Forelimb muscle (tissue), 1 donor: ENCODE measurements at regions not wholly inside any gene's neighbourhood (a gene's known extent, or its start where the extent isn't known, plus 50 kb on each side); places are given as distances from the start of the nearest gene placed in this dataset.

Experiments used
- DNase-seq: peaks from one replicate; pipeline ENCODE4 v3.0.0-alpha.2; 2013; ENCODE audit warnings: low read depth

- no peak for DNase-seq
Measured at GRCh38 chrX:16444353-16444752, 205.6 kb upstream of the S100G start.

DNA sequence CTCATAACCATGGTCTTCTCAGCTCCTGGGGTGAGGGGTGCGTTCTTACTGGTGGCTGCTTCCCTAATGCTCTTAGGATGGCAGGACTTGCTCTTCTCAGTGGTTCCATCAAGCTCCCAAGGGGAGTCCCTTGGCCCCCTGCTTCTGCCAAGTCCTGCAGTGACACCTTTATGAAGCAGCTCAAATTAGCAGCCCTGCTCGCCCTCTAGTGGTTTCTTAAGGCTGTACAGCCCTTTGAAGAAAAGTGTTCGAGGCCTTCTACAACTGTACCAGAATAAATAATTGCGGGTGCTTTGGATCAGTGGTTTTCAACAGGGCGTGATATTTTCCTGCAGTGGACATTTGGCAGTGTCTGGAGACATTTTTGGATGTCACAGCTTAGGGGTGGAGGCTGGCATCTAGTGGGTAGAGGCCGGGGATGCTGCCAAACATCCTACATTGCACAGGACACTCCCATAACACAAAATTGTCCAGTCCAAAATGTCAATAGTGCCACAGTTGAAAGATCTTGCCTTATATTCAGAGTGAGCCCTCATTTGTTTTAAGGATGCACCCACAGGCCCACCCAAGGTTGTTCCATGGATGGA, 204.7 kb upstream of the S100G start:
- no peak for DNase-seq

- DNase-seq = no peak
Measured at GRCh38 chrX:16451334-16451733, 198.6 kb upstream of the S100G start.

DNA sequence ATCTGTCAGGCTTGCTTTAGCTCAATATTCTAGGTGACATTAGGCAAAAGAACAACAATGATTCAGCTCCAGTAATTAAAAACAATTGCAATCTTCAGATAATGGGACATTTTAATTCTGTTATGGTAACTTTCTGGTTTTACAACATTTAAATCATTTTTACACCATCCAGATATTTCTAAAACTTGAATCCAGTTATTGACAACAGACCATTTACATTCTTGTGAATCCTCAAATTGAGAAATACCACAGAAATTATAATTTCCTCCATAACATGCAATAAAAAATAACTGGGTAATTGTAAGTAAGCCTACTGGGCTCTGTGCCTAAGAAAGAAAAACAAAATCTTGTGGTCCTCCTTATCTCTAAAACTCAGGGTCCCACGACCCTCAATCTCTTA, 195.0 kb upstream of the S100G start:
- no peak for DNase-seq

DNA sequence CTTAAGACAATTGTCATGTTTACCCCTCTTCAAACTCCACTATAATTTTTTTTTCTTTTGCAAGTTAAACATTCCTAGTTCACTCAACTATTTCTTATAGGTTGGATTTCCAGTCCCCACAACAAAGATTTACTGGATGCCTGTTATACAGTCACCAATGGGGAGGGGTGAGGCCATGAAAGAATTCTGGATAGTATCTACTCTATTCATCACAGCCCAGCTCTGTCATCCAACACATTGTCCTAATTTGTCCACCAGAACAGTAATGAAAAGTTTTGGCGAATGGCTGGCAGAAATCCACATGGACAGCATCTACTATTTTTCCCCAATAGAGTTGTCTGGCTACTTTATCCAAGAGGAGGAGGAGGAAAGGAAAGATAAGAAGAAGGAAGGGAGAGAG, 192.7 kb upstream of the S100G start:
- DNase-seq = no peak

- DNase-seq = no peak
Measured at GRCh38 chrX:16458208-16458607, 191.8 kb upstream of the S100G start.

DNA sequence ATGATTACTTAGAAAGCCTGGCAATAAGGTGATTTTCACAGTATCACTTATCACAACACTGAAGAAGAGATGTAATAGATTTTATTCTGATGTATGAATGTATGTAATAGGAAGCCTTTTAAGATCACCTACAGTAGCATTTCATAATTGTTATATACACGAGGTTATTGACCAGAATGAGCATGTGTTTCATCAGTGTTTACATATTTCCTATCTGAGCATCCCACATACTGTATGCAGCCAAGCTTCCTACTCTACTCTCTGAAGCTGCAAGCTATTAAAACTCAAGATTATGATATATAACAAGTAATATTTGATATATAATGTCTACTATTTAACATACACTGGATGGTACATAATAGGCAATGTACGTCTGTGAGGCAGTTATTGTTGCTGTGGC, 190.9 kb upstream of the S100G start:
- DNase-seq = no peak

DNA sequence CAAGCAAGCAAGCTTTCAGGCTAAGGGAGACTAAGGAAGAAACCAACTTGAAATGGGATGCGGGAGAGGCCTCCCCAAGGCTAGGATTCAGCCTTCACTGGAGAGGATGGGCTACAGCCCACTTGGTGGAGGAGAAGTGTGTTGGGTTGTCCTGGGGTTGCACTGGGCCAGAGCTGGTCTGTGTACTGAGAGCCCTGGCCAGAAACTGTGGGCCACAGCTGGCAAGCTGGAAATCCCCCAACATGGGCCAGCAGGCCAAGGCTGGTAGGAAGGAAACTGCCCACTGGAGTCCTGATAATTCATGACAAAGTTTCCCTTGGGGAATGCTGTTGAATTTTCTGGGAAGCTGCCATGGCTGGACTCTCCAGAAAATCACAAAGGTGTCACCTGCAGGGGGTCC, 188.0 kb upstream of the S100G start:
- DNase-seq = no peak

GRCh38 chrX:16462912-16463311, 187.0 kb upstream of the S100G start:
- DNase-seq = peak; percentile 14

GRCh38 chrX:16464369-16464768, 185.6 kb upstream of the S100G start:
- DNase-seq = no peak

DNA sequence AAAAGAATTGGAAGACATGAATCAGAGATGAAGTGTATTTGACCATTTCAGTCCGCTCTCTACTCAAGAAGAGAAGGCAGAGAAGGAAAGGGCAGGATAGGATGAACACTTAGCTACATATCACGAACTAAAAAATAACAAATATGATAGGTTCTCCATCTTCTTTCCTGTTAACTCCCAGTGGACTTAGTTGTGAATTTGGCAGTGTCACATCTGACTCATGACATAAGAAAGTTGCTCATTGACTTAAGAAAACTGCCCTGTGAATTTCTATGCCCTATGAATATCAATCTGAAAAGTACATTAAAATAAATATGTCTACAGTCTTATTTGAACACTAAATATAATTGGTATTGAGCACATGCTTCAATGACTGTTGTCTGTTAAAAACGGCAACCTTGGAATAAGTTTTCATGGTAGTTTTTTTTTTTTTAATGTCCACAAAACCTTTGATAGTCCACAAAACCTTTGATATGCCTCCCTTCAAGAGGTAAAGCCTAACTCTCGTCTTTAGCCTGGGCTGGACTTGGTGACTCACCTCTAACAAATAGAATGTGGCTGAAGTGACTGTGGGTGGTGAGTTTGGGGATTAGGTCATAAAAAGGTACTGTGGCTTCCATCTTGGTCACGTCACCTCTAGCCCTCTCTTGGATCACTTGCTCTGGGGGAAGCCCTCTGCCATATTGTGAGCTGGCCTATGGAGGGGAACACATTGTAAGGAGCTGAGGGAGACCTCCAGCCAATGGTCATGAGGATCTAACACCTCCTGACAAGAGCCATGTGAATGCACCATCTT, 184.7 kb upstream of the S100G start:
- DNase-seq = no peak

GRCh38 chrX:16466640-16467432, 183.1 kb upstream of the S100G start:
- no peak for DNase-seq

DNA sequence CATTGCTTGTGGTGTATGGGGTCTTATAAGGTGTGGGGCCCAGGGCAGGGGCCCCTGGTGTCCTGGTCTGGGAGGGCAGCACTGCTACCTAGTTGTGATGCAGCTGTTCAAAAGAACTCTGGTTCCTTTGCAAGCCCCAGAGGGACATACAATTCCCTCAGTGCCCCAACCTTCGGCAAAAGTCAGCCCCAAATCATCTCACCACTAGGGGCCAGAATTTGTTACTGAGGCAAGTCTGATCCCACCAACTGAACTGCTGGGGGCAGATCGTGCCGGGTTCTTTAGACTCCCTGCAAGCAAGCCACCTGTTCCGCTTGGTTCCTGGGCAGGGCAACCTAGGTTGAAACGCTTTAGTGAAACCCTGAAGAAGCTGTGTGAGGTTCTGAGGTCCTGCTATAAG, 180.1 kb upstream of the S100G start:
- no peak for DNase-seq

GRCh38 chrX:16472345-16472744, 177.6 kb upstream of the S100G start:
- no peak for DNase-seq

DNA sequence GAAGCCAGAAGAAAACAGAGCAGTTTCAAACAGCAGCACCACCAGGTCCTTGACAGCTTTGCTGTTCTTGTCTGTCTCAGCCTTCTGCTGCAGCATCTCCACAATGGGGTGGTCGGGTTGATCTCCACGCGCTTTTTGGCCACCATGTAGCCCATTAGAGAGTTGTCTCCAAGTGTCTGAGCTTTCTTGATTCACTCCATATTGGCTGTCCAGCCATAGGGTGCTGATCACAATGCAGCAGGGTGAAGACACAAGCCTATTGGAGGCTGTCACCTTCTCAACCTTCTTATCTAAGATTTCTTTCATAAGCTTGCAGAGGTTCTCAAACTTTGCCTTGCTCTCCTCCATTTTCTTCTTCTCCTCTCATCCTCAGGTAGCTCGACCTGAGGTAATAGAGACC, 175.4 kb upstream of the S100G start:
- DNase-seq = no peak

DNA sequence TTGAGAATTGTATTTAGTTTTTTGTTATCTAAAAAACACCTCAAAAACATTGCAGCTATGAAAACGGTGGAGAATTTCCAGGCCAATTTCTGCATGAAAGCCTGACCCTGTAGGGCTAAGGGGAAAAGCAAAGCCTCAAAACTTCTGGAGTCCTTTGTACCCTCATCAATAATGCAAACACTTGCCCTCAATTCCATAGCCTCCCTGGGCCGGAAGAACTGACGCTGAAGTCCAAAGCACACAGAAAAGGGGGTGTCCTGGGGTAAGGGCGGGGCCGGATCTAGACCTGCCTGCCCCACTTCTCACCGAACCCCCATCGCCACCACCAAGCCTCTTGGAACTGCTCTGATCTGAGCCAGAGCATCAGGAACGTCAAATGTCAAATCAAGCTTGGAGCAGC, 173.9 kb upstream of the S100G start:
- no peak for DNase-seq

DNA sequence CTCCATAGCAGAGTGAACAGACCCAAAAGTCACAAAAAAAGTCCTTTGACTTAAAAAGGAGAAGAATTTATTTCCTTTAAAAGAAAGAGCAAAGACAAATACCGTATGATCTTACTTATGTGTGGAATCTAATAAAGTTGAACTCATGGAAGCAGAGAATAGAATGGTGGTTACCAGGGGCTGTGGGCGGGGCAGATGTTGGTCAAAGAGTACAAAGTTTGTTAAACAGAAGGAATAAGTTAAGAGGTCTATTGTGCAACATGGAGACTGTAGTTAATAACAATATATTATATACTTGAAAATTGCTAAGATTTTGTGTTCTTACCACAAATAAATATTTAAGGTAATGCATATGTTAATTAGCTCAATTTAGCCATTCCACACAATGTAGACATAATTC, 173.3 kb upstream of the S100G start:
- DNase-seq = no peak

DNA sequence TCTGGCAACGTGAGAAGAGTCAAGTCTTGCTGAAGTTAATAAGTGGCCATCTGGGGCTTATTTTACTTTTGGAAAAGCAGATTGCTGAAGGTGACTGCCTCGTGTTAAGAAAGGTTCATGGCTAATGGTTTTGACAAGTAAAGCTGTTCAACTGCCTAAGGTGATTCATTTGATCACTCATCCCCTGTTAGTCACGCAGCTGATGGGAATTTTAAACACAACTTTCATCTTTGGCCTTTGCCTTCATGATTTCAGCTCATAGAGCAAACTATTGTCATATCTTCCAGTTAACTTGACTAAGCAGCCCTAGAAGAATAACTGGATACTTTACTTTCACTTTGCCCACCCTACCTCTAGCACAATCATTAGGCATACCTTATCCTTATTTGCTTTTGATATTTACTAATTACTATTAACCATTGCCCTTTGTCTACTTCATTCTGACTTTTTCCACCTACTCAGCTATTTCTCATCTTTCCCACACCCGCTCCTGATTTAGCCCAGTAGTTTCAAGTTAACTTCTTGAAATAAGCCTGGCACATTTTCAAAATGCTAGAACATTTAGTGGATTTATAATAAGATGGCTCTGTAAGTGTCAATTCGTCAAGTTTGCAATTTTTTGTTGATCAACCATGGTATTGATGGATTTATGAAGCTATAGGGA, 170.6 kb upstream of the S100G start:
- DNase-seq = no peak

DNA sequence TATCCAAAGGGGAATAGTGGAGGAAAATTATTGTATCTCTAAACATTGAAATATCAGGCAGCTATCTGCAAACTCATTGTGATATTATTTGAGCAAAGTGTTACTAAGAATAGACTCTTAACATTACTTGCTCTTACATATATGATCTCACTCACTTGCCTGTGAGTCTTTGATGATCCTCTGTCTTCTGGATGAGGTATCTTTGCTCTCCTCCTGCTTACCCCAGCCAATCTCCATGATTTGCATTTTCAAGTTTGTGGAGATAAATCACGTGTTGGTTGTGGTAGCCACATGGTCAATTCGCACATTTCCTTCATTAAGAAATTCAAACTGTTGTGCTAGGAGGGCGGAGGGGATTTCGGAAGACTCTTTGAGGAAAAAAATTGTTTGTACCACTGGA, 169.9 kb upstream of the S100G start:
- no peak for DNase-seq

DNA sequence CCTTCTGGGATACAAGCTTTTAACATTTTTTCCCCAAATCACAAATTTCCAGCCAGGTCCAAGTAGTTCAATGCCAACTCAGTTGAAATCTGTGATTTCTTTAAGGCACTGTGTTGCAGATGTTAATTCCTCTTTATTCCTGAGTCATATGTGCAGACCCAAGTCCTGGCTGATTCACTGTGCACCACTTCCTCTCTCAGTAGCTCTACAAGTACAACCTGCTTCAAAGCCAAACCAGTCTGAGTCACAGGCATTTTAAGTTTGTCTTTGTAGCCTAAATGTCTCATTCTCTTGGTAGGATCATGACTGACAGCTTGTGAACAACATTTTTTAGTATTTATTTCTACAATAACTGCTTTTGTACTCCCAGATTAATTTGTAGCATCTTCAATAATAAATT, 165.6 kb upstream of the S100G start:
- no peak for DNase-seq

DNA sequence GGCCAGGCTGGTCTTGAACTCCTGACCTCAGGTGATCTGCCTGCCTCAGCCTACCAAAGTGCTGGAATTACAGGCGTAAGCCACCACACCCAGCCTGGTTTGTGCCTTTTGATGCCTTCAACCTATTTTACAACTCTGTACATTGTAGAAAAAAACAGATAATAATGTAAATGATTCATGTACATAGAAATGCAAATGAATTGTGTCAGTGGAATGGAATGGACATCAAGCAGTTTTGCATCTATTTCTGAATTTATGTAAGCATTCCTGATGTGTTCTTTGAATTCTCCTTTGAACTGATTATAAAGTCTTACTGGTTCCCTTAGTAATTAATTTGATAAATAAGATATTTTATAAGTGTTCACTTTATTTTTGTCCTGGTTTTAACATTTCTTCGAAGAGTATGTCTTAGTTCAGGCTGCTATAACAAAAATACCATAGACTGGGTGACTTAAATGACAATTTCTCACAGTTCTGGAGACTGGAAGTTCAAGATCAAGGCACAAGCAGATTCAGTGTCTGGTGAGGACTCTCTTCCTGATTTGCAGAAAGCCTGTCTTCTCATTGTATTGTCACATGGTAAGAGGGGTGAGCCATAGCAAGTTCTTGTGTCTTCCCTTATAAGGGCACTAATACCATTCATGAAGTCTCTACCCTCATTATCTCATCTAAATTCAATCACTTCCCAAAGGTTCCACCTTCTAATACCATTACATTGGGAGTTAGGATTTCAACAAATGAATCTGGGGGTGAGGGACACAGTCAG, 162.2 kb upstream of the S100G start:
- no peak for DNase-seq

DNA sequence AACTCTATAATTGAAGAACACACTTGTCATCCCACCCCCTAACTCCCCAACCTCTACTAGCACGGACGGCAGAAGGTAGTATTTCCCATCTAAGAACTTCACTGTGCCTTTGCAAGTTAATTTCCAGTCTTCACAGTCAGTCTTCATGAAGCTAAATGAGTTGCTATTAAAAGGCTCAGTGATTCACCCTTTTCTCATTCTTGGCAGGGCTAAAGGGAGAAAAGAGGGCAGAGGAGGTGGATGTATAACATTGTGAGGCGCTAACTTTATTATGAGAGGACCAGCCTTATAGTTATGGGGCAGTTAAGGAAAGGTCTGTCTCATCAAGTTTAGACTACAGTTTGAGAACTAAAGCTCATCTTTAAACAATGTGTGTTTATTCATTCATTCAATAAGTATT, 161.0 kb upstream of the S100G start:
- DNase-seq = no peak
